ENCODE measurements at regions not wholly inside any gene's neighbourhood (a gene's known extent, or its start where the extent isn't known, plus 50 kb on each side); places are given as distances from the start of the nearest gene placed in this dataset.

GRCh38 chr6:6439778-6440177 lies 119.3 kb upstream of the F13A1 start:
- no peaks in the 10 kb centered on the region for H3K4me1 ChIP-seq
- H3K4me2 ChIP-seq, result no peak overlapping the region
- DNase-seq (ENCODE audit: low read depth in 1 of 2, low spot score in 1 of 2), result no peak
- no peak overlapping the region for H3K4me3 ChIP-seq
- ATAC-seq, result no peak
- FAIRE-seq, result no peak
- TF ChIP-seq FOSL2 (IDR thresholded peaks at IDR 0.05) (no peak), FOSL2 (CRISPR knock-in tag; IDR thresholded peaks at IDR 0.05) (no peak), ZFP36 (IDR thresholded peaks at IDR 0.05; ENCODE audit: borderline replicate concordance, partially characterized antibody) (no peak), EHF (CRISPR knock-in tag; IDR thresholded peaks at IDR 0.05) (no peak), RCOR1 (IDR thresholded peaks at IDR 0.05; ENCODE audit: low read depth, low read length) (no peak), NPAS2 (CRISPR knock-in tag; IDR thresholded peaks at IDR 0.05; ENCODE audit: borderline replicate concordance) (no peak), JUNB (IDR thresholded peaks at IDR 0.05) (no peak), KDM5A (IDR thresholded peaks at IDR 0.05) (no peak), TP53 (CRISPR knock-in tag; IDR thresholded peaks at IDR 0.05) (no peak), EP300 (IDR thresholded peaks at IDR 0.05) (no peak), MYC (IDR thresholded peaks at IDR 0.05; ENCODE audit: borderline replicate concordance, low read length) (no peak), ZSCAN20 (CRISPR knock-in tag; IDR thresholded peaks at IDR 0.05) (no peak), NFE2L2 (conservative IDR thresholded peaks at IDR 0.05; ENCODE audit: low read length) (no peak)
- TF ChIP-seq, protein P1, sequence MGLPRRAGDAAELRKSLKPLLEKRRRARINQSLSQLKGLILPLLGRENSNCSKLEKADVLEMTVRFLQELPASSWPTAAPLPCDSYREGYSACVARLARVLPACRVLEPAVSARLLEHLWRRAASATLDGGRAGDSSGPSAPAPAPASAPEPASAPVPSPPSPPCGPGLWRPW (IDR thresholded peaks at IDR 0.05), result no peak
- TF ChIP-seq, protein P2, sequence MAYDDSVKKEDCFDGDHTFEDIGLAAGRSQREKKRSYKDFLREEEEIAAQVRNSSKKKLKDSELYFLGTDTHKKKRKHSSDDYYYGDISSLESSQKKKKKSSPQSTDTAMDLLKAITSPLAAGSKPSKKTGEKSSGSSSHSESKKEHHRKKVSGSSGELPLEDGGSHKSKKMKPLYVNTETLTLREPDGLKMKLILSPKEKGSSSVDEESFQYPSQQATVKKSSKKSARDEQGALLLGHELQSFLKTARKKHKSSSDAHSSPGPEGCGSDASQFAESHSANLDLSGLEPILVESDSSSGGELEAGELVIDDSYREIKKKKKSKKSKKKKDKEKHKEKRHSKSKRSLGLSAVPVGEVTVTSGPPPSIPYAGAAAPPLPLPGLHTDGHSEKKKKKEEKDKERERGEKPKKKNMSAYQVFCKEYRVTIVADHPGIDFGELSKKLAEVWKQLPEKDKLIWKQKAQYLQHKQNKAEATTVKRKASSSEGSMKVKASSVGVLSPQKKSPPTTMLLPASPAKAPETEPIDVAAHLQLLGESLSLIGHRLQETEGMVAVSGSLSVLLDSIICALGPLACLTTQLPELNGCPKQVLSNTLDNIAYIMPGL (CRISPR knock-in tag; IDR thresholded peaks at IDR 0.05; ENCODE audit: borderline replicate concordance), result no peak
- TF ChIP-seq, protein P3, sequence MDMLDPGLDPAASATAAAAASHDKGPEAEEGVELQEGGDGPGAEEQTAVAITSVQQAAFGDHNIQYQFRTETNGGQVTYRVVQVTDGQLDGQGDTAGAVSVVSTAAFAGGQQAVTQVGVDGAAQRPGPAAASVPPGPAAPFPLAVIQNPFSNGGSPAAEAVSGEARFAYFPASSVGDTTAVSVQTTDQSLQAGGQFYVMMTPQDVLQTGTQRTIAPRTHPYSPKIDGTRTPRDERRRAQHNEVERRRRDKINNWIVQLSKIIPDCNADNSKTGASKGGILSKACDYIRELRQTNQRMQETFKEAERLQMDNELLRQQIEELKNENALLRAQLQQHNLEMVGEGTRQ (IDR thresholded peaks at IDR 0.05), result no peak
- ChIA-PET POLR2A (no interaction called here), CTCF (interaction anchor here (2.0 kb wide), 1 partner anchor 382 kb away, joined by 5 read pairs; no protein-coding TSS in a partner anchor)
- 0% methylated on average over 1 of the region's 1 CpG for WGBS (ENCODE audit: missing lambda C conversion rate)
- no peak overlapping the region for H3K27ac ChIP-seq
- H3K9me3 ChIP-seq, result no peaks in the 10 kb centered on the region

DNA sequence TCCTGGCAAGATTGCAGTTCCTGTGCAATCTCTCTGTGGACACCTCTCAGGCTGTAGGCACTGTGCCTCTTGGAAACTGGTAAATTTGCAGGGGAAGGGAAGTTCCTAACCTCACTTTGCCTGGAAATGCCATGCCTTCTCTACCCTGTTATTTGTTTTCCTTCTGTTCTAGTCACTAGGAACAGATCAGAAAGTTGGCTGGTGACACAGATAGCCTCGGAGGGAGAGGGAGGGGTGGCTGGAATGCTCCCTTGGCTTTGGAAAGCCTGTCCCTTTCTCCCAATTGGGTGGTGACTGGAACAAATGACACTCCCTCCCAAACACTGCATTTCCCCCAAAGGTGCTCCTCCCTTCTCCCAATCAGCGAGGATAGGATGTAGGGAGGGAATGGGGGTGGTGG lies 131.5 kb upstream of the F13A1 start:
- 0% methylated on average over 2 of the region's 2 CpGs for WGBS (ENCODE audit: missing lambda C conversion rate)
- DNase-seq (ENCODE audit: low read depth in 1 of 2, low spot score in 1 of 2) (no peak), ATAC-seq (no peak), FAIRE-seq (no peak)
- no peaks in the 10 kb centered on the region for H3K4me1 ChIP-seq
- H3K9me3 ChIP-seq, result no peaks in the 10 kb centered on the region
- TF ChIP-seq HDAC2 (IDR thresholded peaks at IDR 0.05) (no peak), RCOR1 (IDR thresholded peaks at IDR 0.05; ENCODE audit: low read depth, low read length) (no peak), POLR2AphosphoS2 (conservative IDR thresholded peaks at IDR 0.05; ENCODE audit: low read length) (no peak), MYC (IDR thresholded peaks at IDR 0.05; ENCODE audit: borderline replicate concordance, low read length) (no peak), JUNB (IDR thresholded peaks at IDR 0.05) (no peak), PHF8 (IDR thresholded peaks at IDR 0.05; ENCODE audit: borderline replicate concordance, low read depth) (no peak), CTCF (IDR thresholded peaks at IDR 0.05) (no peak), NPAS2 (CRISPR knock-in tag; IDR thresholded peaks at IDR 0.05; ENCODE audit: borderline replicate concordance) (no peak), ZNF302 (CRISPR knock-in tag; IDR thresholded peaks at IDR 0.05) (no peak), JUN (IDR thresholded peaks at IDR 0.05) (no peak), HOXB13 (CRISPR knock-in tag; IDR thresholded peaks at IDR 0.05; ENCODE audit: low read depth) (no peak), TP53 (CRISPR knock-in tag; IDR thresholded peaks at IDR 0.05) (no peak), SMC3 (IDR thresholded peaks at IDR 0.05) (no peak)
- TF ChIP-seq, protein P4, sequence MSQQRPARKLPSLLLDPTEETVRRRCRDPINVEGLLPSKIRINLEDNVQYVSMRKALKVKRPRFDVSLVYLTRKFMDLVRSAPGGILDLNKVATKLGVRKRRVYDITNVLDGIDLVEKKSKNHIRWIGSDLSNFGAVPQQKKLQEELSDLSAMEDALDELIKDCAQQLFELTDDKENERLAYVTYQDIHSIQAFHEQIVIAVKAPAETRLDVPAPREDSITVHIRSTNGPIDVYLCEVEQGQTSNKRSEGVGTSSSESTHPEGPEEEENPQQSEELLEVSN (IDR thresholded peaks at IDR 0.05; ENCODE audit: borderline replicate concordance, low read depth), result no peak
- TF ChIP-seq, protein P5, sequence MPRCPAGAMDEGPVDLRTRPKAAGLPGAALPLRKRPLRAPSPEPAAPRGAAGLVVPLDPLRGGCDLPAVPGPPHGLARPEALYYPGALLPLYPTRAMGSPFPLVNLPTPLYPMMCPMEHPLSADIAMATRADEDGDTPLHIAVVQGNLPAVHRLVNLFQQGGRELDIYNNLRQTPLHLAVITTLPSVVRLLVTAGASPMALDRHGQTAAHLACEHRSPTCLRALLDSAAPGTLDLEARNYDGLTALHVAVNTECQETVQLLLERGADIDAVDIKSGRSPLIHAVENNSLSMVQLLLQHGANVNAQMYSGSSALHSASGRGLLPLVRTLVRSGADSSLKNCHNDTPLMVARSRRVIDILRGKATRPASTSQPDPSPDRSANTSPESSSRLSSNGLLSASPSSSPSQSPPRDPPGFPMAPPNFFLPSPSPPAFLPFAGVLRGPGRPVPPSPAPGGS (IDR thresholded peaks at IDR 0.05), result no peak
- H3K4me2 ChIP-seq, result no peak overlapping the region
- POLR2A ChIA-PET, result no interaction called here
- H3K27ac ChIP-seq, result no peak overlapping the region
- CTCF ChIA-PET, result no interaction called here
- H3K4me3 ChIP-seq, result no peak overlapping the region

Data from A549 (cell line).